HL-60 (cell line): ENCODE measurements at regions not wholly inside any gene's neighbourhood (a gene's known extent, or its start where the extent isn't known, plus 50 kb on each side); places are given as distances from the start of the nearest gene placed in this dataset.

Experiments used
- GABPA ChIP-seq: IDR thresholded peaks from 2 replicates; pipeline ENCODE4 v1.6.1; 2012; ENCODE audit warnings: low read depth
- REST ChIP-seq: IDR thresholded peaks from 2 replicates; pipeline ENCODE4 v1.6.1; 2012; ENCODE audit warnings: low read depth; ENCODE audit not compliant: insufficient replicate concordance
- SPI1 ChIP-seq: IDR thresholded peaks from 2 replicates; pipeline ENCODE4 v1.6.1; 2012; ENCODE audit warnings: low read depth, mild to moderate bottlenecking, borderline replicate concordance
- TF ChIP-seq, protein P1 (sequence below): IDR thresholded peaks from one replicate; pipeline ENCODE4 v1.5.1; 2011; ENCODE audit warnings: low read length, control low read depth, inconsistent platforms; ENCODE audit not compliant: insufficient read depth

DNA sequence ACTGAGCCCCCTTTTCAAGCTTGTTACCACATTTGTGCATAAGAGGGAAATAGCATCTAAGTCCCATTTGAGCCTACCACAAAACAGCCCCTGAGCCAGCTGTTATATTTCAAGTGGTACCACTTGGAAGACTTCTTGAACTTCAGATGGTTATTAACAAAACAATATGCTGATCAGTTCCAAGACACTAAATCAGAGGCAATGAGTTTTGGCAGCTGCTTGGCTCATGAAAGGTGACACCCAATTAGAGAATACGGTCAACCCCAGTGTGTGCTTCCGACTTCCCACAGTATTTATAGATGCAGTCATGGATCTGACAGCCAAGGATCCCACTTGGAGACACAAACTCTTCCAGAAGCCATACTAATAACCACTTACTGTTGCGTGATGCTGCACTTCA, 469.6 kb upstream of the PPP2R3A start:
- TF ChIP-seq, protein P1, sequence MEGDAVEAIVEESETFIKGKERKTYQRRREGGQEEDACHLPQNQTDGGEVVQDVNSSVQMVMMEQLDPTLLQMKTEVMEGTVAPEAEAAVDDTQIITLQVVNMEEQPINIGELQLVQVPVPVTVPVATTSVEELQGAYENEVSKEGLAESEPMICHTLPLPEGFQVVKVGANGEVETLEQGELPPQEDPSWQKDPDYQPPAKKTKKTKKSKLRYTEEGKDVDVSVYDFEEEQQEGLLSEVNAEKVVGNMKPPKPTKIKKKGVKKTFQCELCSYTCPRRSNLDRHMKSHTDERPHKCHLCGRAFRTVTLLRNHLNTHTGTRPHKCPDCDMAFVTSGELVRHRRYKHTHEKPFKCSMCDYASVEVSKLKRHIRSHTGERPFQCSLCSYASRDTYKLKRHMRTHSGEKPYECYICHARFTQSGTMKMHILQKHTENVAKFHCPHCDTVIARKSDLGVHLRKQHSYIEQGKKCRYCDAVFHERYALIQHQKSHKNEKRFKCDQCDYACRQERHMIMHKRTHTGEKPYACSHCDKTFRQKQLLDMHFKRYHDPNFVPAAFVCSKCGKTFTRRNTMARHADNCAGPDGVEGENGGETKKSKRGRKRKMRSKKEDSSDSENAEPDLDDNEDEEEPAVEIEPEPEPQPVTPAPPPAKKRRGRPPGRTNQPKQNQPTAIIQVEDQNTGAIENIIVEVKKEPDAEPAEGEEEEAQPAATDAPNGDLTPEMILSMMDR = no peak
- TF ChIP-seq REST (no peak), GABPA (no peak), SPI1 (no peak)
